ENCODE measurements at regions not wholly inside any gene's neighbourhood (a gene's known extent, or its start where the extent isn't known, plus 50 kb on each side); places are given as distances from the start of the nearest gene placed in this dataset.

GRCh38 chrX:16511796-16512776 is 137.9 kb upstream of the S100G start:
- no peak for DNase-seq

GRCh38 chrX:16516232-16516876 is 133.6 kb upstream of the S100G start:
- DNase-seq = no peak

GRCh38 chrX:16517039-16517605 is 132.8 kb upstream of the S100G start:
- DNase-seq = no peak

GRCh38 chrX:16518131-16518530 is 131.8 kb upstream of the S100G start:
- no peak for DNase-seq

GRCh38 chrX:16524316-16524715 is 125.6 kb upstream of the S100G start:
- DNase-seq = no peak

- no peak for DNase-seq
Observed at GRCh38 chrX:16526003-16526402, 124.0 kb upstream of the S100G start.

- DNase-seq = no peak
Observed at GRCh38 chrX:16528620-16529019, 121.3 kb upstream of the S100G start.
